Caco-2 (cell line): ENCODE measurements at regions not wholly inside any gene's neighbourhood (a gene's known extent, or its start where the extent isn't known, plus 50 kb on each side); places are given as distances from the start of the nearest gene placed in this dataset.

Experiments used
- BruUV-seq: library from RNA; stranded (reverse); fragments of 400-500 nt; replicated peaks from 2 replicates; lab custom pipeline; 2021; lab: Mats Ljungman, UMichigan
- CTCF ChIA-PET: fragments of 300-600 bp; sonication (Branson Sonifier 250); formaldehyde crosslinking; loops from one replicate; lab custom pipeline; 2022; ENCODE audit warnings: antibody characterized with exemption; lab: Charles Lee
- POLR2A ChIA-PET: fragments of 300-600 bp; sonication (Branson Sonifier 250); formaldehyde crosslinking; loops from one replicate; lab custom pipeline; 2022; ENCODE audit warnings: antibody characterized with exemption; lab: Charles Lee
- DNase-seq, 2 experiments: peaks; one replicate each; pipeline versions ENCODE4 v3.0.0 to v3.0.0-alpha.2; 2020 to 2022
- H3K27me3 ChIP-seq: replicated peaks from 2 replicates; pipeline ENCODE4 v1.6.0; 2011; ENCODE audit warnings: low read length; ENCODE audit not compliant: control insufficient read depth, insufficient read depth
- H3K36me3 ChIP-seq: 2 replicates; pipeline ENCODE4 v1.5.1; 2011; ENCODE audit warnings: low read length; ENCODE audit not compliant: control insufficient read depth, insufficient read depth
- H3K4me1 ChIP-seq: fragments of 250-450 bp; sonication (Bioruptor Pico); 2 replicates; pipeline ENCODE4 v1.5.1; 2020; ENCODE audit warnings: mild to moderate bottlenecking
- H3K4me3 ChIP-seq: 2 replicates; pipeline ENCODE4 v1.5.1; 2011; ENCODE audit warnings: low read depth, mild to moderate bottlenecking, control low read depth, low read length
- H3K9me3 ChIP-seq: fragments of 250-450 bp; sonication (Bioruptor Pico); 2 replicates; pipeline ENCODE4 v1.5.1; 2020; ENCODE audit warnings: mild to moderate bottlenecking, moderate library complexity
- H3K27ac Mint-ChIP-seq: one replicate; pipeline ENCODE4 v1.8.0; 2022; ENCODE audit warnings: mixed read lengths; ENCODE audit not compliant: unreplicated experiment
- H3K27me3 Mint-ChIP-seq: one replicate; pipeline ENCODE4 v1.8.0; 2022; ENCODE audit warnings: mixed read lengths; ENCODE audit not compliant: insufficient read depth, unreplicated experiment
- H3K36me3 Mint-ChIP-seq: one replicate; pipeline ENCODE4 v1.8.0; 2022; ENCODE audit warnings: mild to moderate bottlenecking, mixed read lengths; ENCODE audit not compliant: insufficient read depth, unreplicated experiment
- H3K4me1 Mint-ChIP-seq: one replicate; pipeline ENCODE4 v1.8.0; 2022; ENCODE audit warnings: low read depth, mixed read lengths; ENCODE audit not compliant: unreplicated experiment
- H3K4me3 Mint-ChIP-seq: one replicate; pipeline ENCODE4 v1.8.0; 2022; ENCODE audit warnings: mild to moderate bottlenecking, moderate library complexity, mixed read lengths; ENCODE audit not compliant: unreplicated experiment
- H3K9me3 Mint-ChIP-seq: one replicate; pipeline ENCODE4 v1.8.0; 2022; ENCODE audit warnings: mixed read lengths; ENCODE audit not compliant: unreplicated experiment
- intact Hi-C: fragments of 100-400 bp; cut with micrococcal nuclease; formaldehyde crosslinking; loops from one replicate; pipeline ENCODE4 v1.10.0; 2022; ENCODE audit not compliant: unreplicated experiment
- TF ChIP-seq, protein P1 (sequence below), 2 experiments: fragments of 200-600 bp in 1 of 2; IDR thresholded peaks; 1 replicate in 1 of 2; 2 replicates in 1 of 2; pipeline versions ENCODE4 v1.5.1 to v1.8.0; 2011 to 2022; ENCODE audit warnings: antibody characterized with exemption in 1 of 2, control low read depth in 1 of 2, inconsistent platforms in 1 of 2, low read depth in 1 of 2, low read length in 1 of 2, mild to moderate bottlenecking in 1 of 2, moderate library complexity in 1 of 2; ENCODE audit not compliant: insufficient read depth in 1 of 2, severe bottlenecking in 1 of 2, unreplicated experiment in 1 of 2

DNA sequence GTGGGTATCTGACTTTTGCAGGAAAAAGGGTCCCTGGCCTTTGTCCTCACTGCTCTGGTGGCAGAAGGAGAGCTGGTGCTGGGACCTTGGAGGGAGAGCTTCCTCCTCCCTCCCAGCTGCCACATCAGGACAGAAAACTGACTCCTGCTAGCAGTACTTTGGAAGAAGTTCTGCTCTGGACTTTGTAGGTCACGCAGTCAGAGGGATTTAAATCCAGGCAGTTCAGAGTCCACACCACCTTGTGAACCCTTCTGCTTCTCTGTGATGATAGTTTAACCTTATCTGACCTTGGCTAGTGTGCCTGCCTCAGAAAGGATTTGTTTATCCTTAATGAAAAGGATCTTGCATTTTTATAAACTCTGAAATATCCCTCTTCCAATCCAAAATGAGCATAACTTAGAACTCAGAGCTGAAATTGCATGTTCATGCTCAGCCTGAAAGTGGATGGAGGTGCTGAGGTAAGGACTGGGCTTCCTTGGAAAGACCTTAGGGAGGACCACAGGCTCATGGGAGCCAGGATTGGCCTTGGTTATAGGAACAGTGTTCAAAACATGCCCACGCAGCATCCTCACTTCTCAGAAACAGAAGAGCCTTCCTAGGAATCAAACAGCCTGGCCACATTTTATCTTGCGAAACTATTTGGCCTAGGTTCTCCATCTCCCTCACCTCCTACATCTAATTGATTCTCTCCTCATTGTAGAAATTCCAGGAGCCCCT, 123.9 kb upstream of the SASH1 start:
- intact Hi-C loops = no loop called here
- no peak for DNase-seq
- Histone ChIP-seq H3K9me3 (no peaks in the 10 kb centered on the region), H3K4me1 (peaks cover 16% of the 10 kb centered on the region), H3K36me3 (no peaks in the 10 kb centered on the region), H3K27me3 (no peaks in the 10 kb centered on the region), H3K4me3 (no peak overlapping the region)
- no TSS peak for BruUV-seq
- Mint-ChIP-seq H3K4me1 (peaks cover 18% of the 10 kb centered on the region), H3K36me3 (no peaks in the 10 kb centered on the region), H3K9me3 (no peaks in the 10 kb centered on the region), H3K27ac (no peak overlapping the region), H3K27me3 (no peaks in the 10 kb centered on the region), H3K4me3 (no peak overlapping the region)
- CTCF ChIA-PET = no interaction called here
- TF ChIP-seq, protein P1, sequence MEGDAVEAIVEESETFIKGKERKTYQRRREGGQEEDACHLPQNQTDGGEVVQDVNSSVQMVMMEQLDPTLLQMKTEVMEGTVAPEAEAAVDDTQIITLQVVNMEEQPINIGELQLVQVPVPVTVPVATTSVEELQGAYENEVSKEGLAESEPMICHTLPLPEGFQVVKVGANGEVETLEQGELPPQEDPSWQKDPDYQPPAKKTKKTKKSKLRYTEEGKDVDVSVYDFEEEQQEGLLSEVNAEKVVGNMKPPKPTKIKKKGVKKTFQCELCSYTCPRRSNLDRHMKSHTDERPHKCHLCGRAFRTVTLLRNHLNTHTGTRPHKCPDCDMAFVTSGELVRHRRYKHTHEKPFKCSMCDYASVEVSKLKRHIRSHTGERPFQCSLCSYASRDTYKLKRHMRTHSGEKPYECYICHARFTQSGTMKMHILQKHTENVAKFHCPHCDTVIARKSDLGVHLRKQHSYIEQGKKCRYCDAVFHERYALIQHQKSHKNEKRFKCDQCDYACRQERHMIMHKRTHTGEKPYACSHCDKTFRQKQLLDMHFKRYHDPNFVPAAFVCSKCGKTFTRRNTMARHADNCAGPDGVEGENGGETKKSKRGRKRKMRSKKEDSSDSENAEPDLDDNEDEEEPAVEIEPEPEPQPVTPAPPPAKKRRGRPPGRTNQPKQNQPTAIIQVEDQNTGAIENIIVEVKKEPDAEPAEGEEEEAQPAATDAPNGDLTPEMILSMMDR (IDR thresholded peaks at IDR 0.05; ENCODE audit: insufficient read depth in 1 of 2, low read depth in 1 of 2, low read length in 1 of 2, severe bottlenecking in 1 of 2, unreplicated experiment in 1 of 2) = no peak
- POLR2A ChIA-PET = no interaction called here

DNA sequence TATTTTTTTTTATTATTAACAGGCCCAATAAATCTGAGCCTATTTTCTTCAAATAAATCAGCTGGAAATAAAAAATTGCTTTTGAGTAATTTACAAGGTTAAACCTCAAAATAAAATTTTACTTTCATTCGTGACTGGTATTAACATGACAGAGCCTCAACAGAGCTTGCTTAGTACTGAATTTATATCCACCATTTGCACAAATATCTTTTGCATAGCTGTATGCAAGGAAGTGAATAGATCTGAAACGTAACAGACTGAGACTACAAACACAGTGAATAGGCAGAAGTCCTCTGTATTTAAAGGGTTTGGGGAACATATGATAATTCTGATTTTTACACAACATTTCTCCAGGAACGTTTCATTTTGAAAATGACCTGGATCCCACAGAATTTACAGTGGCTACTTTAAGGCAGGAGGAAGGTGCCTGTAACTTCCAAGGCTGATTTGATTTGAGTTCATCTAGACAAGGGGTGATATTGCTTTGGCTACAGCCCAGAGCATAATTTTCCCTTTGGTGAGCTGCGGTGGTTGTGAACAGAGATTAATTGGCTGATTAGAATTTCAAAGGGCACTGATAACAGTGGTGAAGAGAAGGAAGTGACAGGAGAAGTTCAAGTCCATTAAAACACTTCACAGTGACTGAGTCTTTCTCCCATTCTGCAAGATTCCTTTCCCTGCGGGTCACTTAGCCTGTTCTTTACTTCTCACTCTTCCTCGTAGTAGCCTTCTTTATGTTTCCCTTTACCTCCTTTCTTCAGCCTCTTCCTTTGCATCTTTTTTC, 121.2 kb upstream of the SASH1 start:
- H3K4me1 Mint-ChIP-seq = peaks cover 18% of the 10 kb centered on the region
- no peak overlapping the region for H3K4me3 Mint-ChIP-seq
- peaks cover 16% of the 10 kb centered on the region for H3K4me1 ChIP-seq
- no peak overlapping the region for H3K4me3 ChIP-seq
- intact Hi-C loops = no loop called here
- H3K36me3 ChIP-seq = no peaks in the 10 kb centered on the region
- DNase-seq = no peak
- no peaks in the 10 kb centered on the region for H3K9me3 ChIP-seq
- H3K9me3 Mint-ChIP-seq = no peaks in the 10 kb centered on the region
- POLR2A ChIA-PET = no interaction called here
- no peaks in the 10 kb centered on the region for H3K27me3 Mint-ChIP-seq
- CTCF ChIA-PET = no interaction called here
- TF ChIP-seq, protein P1 (IDR thresholded peaks at IDR 0.05; ENCODE audit: insufficient read depth in 1 of 2, low read depth in 1 of 2, low read length in 1 of 2, severe bottlenecking in 1 of 2, unreplicated experiment in 1 of 2) = no peak
- no peaks in the 10 kb centered on the region for H3K36me3 Mint-ChIP-seq
- no peak overlapping the region for H3K27ac Mint-ChIP-seq
- no peaks in the 10 kb centered on the region for H3K27me3 ChIP-seq
- no TSS peak for BruUV-seq

DNA sequence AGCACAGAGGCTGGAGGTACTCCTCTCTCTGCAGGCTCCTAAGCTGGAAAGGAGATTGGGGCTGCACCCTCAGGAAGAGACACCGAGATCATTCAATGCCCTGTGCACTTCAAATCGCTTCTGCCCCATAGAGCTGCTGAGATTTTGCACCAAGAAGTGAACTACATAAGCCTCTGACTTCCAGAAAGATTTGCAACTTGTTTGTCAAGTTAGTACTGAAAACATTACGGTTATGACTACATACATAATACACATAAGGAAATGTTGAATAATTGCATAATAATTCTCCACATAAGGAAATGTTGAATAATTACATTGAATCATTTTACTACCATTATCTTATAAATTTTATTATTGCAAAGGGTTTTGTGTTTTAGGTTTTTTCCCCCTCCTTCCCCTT, 120.3 kb upstream of the SASH1 start:
- TF ChIP-seq, protein P1 (IDR thresholded peaks at IDR 0.05; ENCODE audit: insufficient read depth in 1 of 2, low read depth in 1 of 2, low read length in 1 of 2, severe bottlenecking in 1 of 2, unreplicated experiment in 1 of 2) = no peak
- peaks cover 16% of the 10 kb centered on the region for H3K4me1 ChIP-seq
- no peaks in the 10 kb centered on the region for H3K27me3 ChIP-seq
- Mint-ChIP-seq H3K4me3 (no peak overlapping the region), H3K9me3 (no peaks in the 10 kb centered on the region), H3K27ac (no peak overlapping the region), H3K4me1 (peaks cover 18% of the 10 kb centered on the region), H3K27me3 (no peaks in the 10 kb centered on the region), H3K36me3 (no peaks in the 10 kb centered on the region)
- no TSS peak for BruUV-seq
- H3K4me3 ChIP-seq = no peak overlapping the region
- H3K9me3 ChIP-seq = no peaks in the 10 kb centered on the region
- intact Hi-C loops = no loop called here
- DNase-seq = no peak
- POLR2A ChIA-PET = no interaction called here
- CTCF ChIA-PET = no interaction called here
- H3K36me3 ChIP-seq = no peaks in the 10 kb centered on the region
